Panc1 (cell line): ENCODE measurements at regions not wholly inside any gene's neighbourhood (a gene's known extent, or its start where the extent isn't known, plus 50 kb on each side); places are given as distances from the start of the nearest gene placed in this dataset.

ENCODE experiments used
- ATAC-seq: fragments of 200-7000 bp; cut with Tn5 transposase; 2 replicates; pipeline ENCODE4 v1.9.1; 2020; ENCODE audit warnings: mild to moderate bottlenecking, moderate library complexity
- BruUV-seq: library from RNA; stranded (reverse); fragments of 400-500 nt; replicated peaks from 2 replicates; lab custom pipeline; 2021; lab: Mats Ljungman, UMichigan
- CTCF ChIA-PET: fragments of 300-600 bp; sonication (Branson Sonifier 250); formaldehyde crosslinking; loops from one replicate; lab custom pipeline; 2022; ENCODE audit warnings: antibody characterized with exemption; lab: Charles Lee
- POLR2A ChIA-PET: fragments of 300-600 bp; sonication (Branson Sonifier 250); formaldehyde crosslinking; loops from one replicate; lab custom pipeline; 2022; ENCODE audit warnings: antibody characterized with exemption; lab: Charles Lee
- DNase-seq: peaks from one replicate; pipeline ENCODE4 v3.0.0-alpha.2; 2010; ENCODE audit warnings: low read depth, low spot score
- H3K27ac ChIP-seq: 2 replicates; pipeline ENCODE4 v1.5.1; 2011; ENCODE audit warnings: mild to moderate bottlenecking, low read length, inconsistent platforms
- H3K27me3 ChIP-seq: fragments of 200-500 bp; sonication (Bioruptor generic); 2 replicates; pipeline ENCODE4 v1.6.0; 2014; ENCODE audit warnings: low read length, inconsistent platforms; ENCODE audit not compliant: control insufficient read depth, insufficient read depth
- H3K36me3 ChIP-seq: fragments of 200-500 bp; sonication (Bioruptor generic); 2 replicates; pipeline ENCODE4 v1.5.1; 2014; ENCODE audit warnings: inconsistent platforms, mild to moderate bottlenecking, low read length, moderate library complexity; ENCODE audit not compliant: control insufficient read depth, insufficient read depth
- H3K4me1 ChIP-seq: 2 replicates; pipeline ENCODE4 v1.5.1; 2011; ENCODE audit warnings: inconsistent platforms, mild to moderate bottlenecking, low read length, moderate library complexity; ENCODE audit not compliant: control insufficient read depth, insufficient read depth
- H3K4me3 ChIP-seq, 2 experiments: 2 replicates each; pipeline ENCODE4 v1.5.1; 2011 to 2012; ENCODE audit warnings: low read depth in 2 of 2, low read length in 2 of 2, mild to moderate bottlenecking in 2 of 2, inconsistent platforms in 1 of 2, moderate library complexity in 1 of 2
- H3K9me3 ChIP-seq: fragments of 200-500 bp; sonication (Bioruptor generic); 2 replicates; pipeline ENCODE4 v1.5.1; 2014; ENCODE audit warnings: low read depth, mild to moderate bottlenecking, inconsistent platforms, low read length, moderate library complexity; ENCODE audit not compliant: control insufficient read depth, insufficient read depth
- CTCF ChIP-seq: fragments of 450-650 bp; IDR thresholded peaks from 2 replicates; pipeline ENCODE4 v1.5.1; 2017; ENCODE audit warnings: mild to moderate bottlenecking
- POLR2AphosphoS5 ChIP-seq: IDR thresholded peaks from 2 replicates; pipeline ENCODE4 v1.6.1; 2012; ENCODE audit warnings: mild to moderate bottlenecking, low read depth, low read length, moderate library complexity
- REST ChIP-seq, 2 experiments: IDR thresholded peaks; 2 replicates each; pipeline ENCODE4 v1.6.1; 2011 to 2012; ENCODE audit warnings: low read depth in 2 of 2, control low read depth in 1 of 2, low read length in 1 of 2, mild to moderate bottlenecking in 1 of 2, moderate library complexity in 1 of 2; ENCODE audit not compliant: insufficient read depth in 1 of 2
- SIN3A ChIP-seq: IDR thresholded peaks from 2 replicates; pipeline ENCODE4 v1.6.1; 2012; ENCODE audit warnings: low read depth, mild to moderate bottlenecking, low read length, moderate library complexity, borderline replicate concordance; ENCODE audit not compliant: insufficient read depth
- TCF7L2 ChIP-seq: IDR thresholded peaks from 2 replicates; pipeline ENCODE4 v1.6.1; 2011; ENCODE audit warnings: mild to moderate bottlenecking, low read depth, low read length, inconsistent platforms
- in situ Hi-C: cut with HindIII; loops from 2 replicates; pipeline ENCODE4 v1.10.0; 2016; ENCODE audit warnings: low sequenced_read_pairs, low pct_unique_long_range_greater_than_20kb
- intact Hi-C: fragments of 100-400 bp; cut with micrococcal nuclease; formaldehyde crosslinking; loops from one replicate; pipeline ENCODE4 v1.10.0; 2022; ENCODE audit not compliant: unreplicated experiment

- Histone ChIP-seq H3K27me3 (no peaks in the 10 kb centered on the region), H3K4me3 (no peak overlapping the region), H3K9me3 (no peaks in the 10 kb centered on the region), H3K4me1 (no peaks in the 10 kb centered on the region; the same call in 1 of the 2 replicates), H3K27ac (no peak overlapping the region), H3K36me3 (no peaks in the 10 kb centered on the region)
- intact Hi-C loops (loop anchor here (5.0 kb wide), 1 partner anchor 521 kb away; no protein-coding TSS in a partner anchor), in situ Hi-C loops (no loop called here)
- ChIA-PET POLR2A (no interaction called here), CTCF (no interaction called here)
- no peak for DNase-seq
- no peak for TF ChIP-seq SIN3A
- TF ChIP-seq REST (IDR thresholded peaks at IDR 0.05; ENCODE audit: insufficient read depth in 1 of 2, low read depth in 2 of 2, low read length in 1 of 2) = no peak
- TF ChIP-seq POLR2AphosphoS5 = no peak
- TF ChIP-seq CTCF = no peak
- no peak for TF ChIP-seq TCF7L2
- BruUV-seq = no TSS peak
- ATAC-seq = no peak
Measured at GRCh38 chr13:99626461-99627082, 125.3 kb downstream of the TM9SF2 start.

- no TSS peak for BruUV-seq
- intact Hi-C loops = loop anchor here (5.0 kb wide), 1 partner anchor 522 kb away; no protein-coding TSS in a partner anchor
- no peak for TF ChIP-seq SIN3A
- TF ChIP-seq POLR2AphosphoS5 = no peak
- no peak for TF ChIP-seq TCF7L2
- TF ChIP-seq CTCF = no peak
- no peak for TF ChIP-seq REST (IDR thresholded peaks at IDR 0.05; ENCODE audit: insufficient read depth in 1 of 2, low read depth in 2 of 2, low read length in 1 of 2)
Measured at GRCh38 chr13:99624936-99625540, 123.8 kb downstream of the TM9SF2 start.

More at GRCh38 chr13:99624936-99625540, 123.8 kb downstream of the TM9SF2 start:
- H3K4me1 ChIP-seq = no peaks in the 10 kb centered on the region; the same call in 1 of the 2 replicates
- ATAC-seq (no peak), DNase-seq (no peak)
- no peaks in the 10 kb centered on the region for H3K9me3 ChIP-seq
- POLR2A ChIA-PET = no interaction called here
- H3K36me3 ChIP-seq = no peaks in the 10 kb centered on the region
- H3K27ac ChIP-seq = no peak overlapping the region
- H3K27me3 ChIP-seq = no peaks in the 10 kb centered on the region
- in situ Hi-C loops = no loop called here
- H3K4me3 ChIP-seq = no peak overlapping the region
- CTCF ChIA-PET = no interaction called here
